Transverse colon (tissue), 4 donors: ENCODE measurements at regions not wholly inside any gene's neighbourhood (a gene's known extent, or its start where the extent isn't known, plus 50 kb on each side); places are given as distances from the start of the nearest gene placed in this dataset.

Experiments used
- CTCF ChIP-seq, 5 experiments: fragments of 200-600 bp in 3 of 5; fragments of 450-650 bp in 2 of 5; sonication (generic) in 3 of 5; IDR thresholded peaks; 1 replicate in 2 of 5; 2 replicates in 3 of 5; pipeline ENCODE4 v1.5.1; 2016 to 2017; ENCODE audit warnings: antibody characterized with exemption in 5 of 5, inconsistent platforms in 3 of 5, mild to moderate bottlenecking in 2 of 5, moderate library complexity in 1 of 5
- POLR2A ChIP-seq: fragments of 450-650 bp; IDR thresholded peaks from one replicate; pipeline ENCODE4 v1.6.1; 2016; ENCODE audit warnings: antibody characterized with exemption, mild to moderate bottlenecking, moderate library complexity
- POLR2AphosphoS5 ChIP-seq, 3 donors: sonication (generic); formaldehyde crosslinking; IDR thresholded peaks; one replicate each; pipeline ENCODE4 v1.6.1; 2016; ENCODE audit warnings: antibody characterized with exemption in 3 of 3

- TF ChIP-seq CTCF (IDR thresholded peaks at IDR 0.05) = no peak
- no peak for TF ChIP-seq POLR2AphosphoS5 (IDR thresholded peaks at IDR 0.05)
- no peak for TF ChIP-seq POLR2A
These were observed 290.2 kb downstream of the AKAIN1 start for GRCh38 chr18:4906856-4907255.
